ENCODE measurements at regions not wholly inside any gene's neighbourhood (a gene's known extent, or its start where the extent isn't known, plus 50 kb on each side); places are given as distances from the start of the nearest gene placed in this dataset.

GRCh38 chr2:226011716-226012450, 612.4 kb downstream of the NYAP2 start (continued):
- no peak for TF ChIP-seq ETS1 (IDR thresholded peaks at IDR 0.05)
- no peak for TF ChIP-seq CREB1 (CRISPR knock-in tag; IDR thresholded peaks at IDR 0.05; ENCODE audit: low read depth)
- no peak for TF ChIP-seq ZNF331 (CRISPR knock-in tag; IDR thresholded peaks at IDR 0.05; ENCODE audit: low read depth)
- TF ChIP-seq CTCF (conservative IDR thresholded peaks at IDR 0.05; ENCODE audit: low read depth in 2 of 2): no peak
- no peak for TF ChIP-seq EZH2phosphoT487 (IDR thresholded peaks at IDR 0.05; ENCODE audit: unreplicated experiment)
- TF ChIP-seq STAT1 (IDR thresholded peaks at IDR 0.05; ENCODE audit: unreplicated experiment): no peak

- Mint-ChIP-seq H3K27me3 (ENCODE audit: insufficient read depth, low read depth, poor library complexity) (no peaks in the 10 kb centered on the region), H3K36me3 (ENCODE audit: low read depth) (no peaks in the 10 kb centered on the region), H3K27ac (no peak overlapping the region), H3K4me1 (no peaks in the 10 kb centered on the region), H3K9me3 (no peaks in the 10 kb centered on the region; the same call in 2 of the 3 replicates), H3K4me3 (no peak overlapping the region)
- Histone ChIP-seq H3K4me1 (ENCODE audit: insufficient read depth) (no peaks in the 10 kb centered on the region), H3K79me2 (replicated peaks; ENCODE audit: insufficient read depth) (no peaks in the 10 kb centered on the region), H3K27ac (ENCODE audit: low read depth) (no peak overlapping the region), H3K9me2 (ENCODE audit: insufficient read depth) (0 out of 2 replicates have a peak, but pooled peaks cover 7% of the 10 kb centered on the region), H3K36me3 (ENCODE audit: insufficient read depth) (no peaks in the 10 kb centered on the region), H3K27me3 (ENCODE audit: insufficient read depth) (no peaks in the 10 kb centered on the region), H3K4me3 (no peak overlapping the region), H3F3A (replicated peaks; ENCODE audit: low read depth) (no peaks in the 10 kb centered on the region), H4K20me1 (replicated peaks; ENCODE audit: insufficient read depth) (no peaks in the 10 kb centered on the region), H2AFZ (no peak overlapping the region), H3K4me2 (no peak overlapping the region)
- no peak for ATAC-seq
- DNase-seq (ENCODE audit: low spot score): peak; percentile 1
- no peak for TF ChIP-seq JUNB (IDR thresholded peaks at IDR 0.05; ENCODE audit: unreplicated experiment)
- TF ChIP-seq CREB1 (CRISPR knock-in tag; IDR thresholded peaks at IDR 0.05; ENCODE audit: low read depth): no peak
- no peak for TF ChIP-seq EZH2 (IDR thresholded peaks at IDR 0.05; ENCODE audit: low read depth, unreplicated experiment)
- TF ChIP-seq ETS1 (IDR thresholded peaks at IDR 0.05): no peak
- TF ChIP-seq NANOG (IDR thresholded peaks at IDR 0.05; ENCODE audit: borderline replicate concordance): no peak
- TF ChIP-seq STAT1 (IDR thresholded peaks at IDR 0.05; ENCODE audit: unreplicated experiment): no peak
- TF ChIP-seq ZNF114 (CRISPR knock-in tag; IDR thresholded peaks at IDR 0.05): no peak
- no peak for TF ChIP-seq REST (IDR thresholded peaks at IDR 0.05; ENCODE audit: unreplicated experiment)
- TF ChIP-seq ZNF331 (CRISPR knock-in tag; IDR thresholded peaks at IDR 0.05; ENCODE audit: low read depth): no peak
- no peak for TF ChIP-seq CTCF (conservative IDR thresholded peaks at IDR 0.05; ENCODE audit: low read depth in 2 of 2)
- no peak for TF ChIP-seq POLR2AphosphoS5 (IDR thresholded peaks at IDR 0.05; ENCODE audit: low read depth)
- TF ChIP-seq EZH2phosphoT487 (IDR thresholded peaks at IDR 0.05; ENCODE audit: unreplicated experiment): no peak
Measured at GRCh38 chr2:226002438-226002837, 602.9 kb downstream of the NYAP2 start.
